ENCODE measurements at regions not wholly inside any gene's neighbourhood (a gene's known extent, or its start where the extent isn't known, plus 50 kb on each side); places are given as distances from the start of the nearest gene placed in this dataset.

- no peak for TF ChIP-seq POLR2A (IDR thresholded peaks at IDR 0.05; ENCODE audit: low read depth, low read length)
- no peak for TF ChIP-seq POLR2AphosphoS5 (IDR thresholded peaks at IDR 0.05; ENCODE audit: low read depth, low read length)
- TF ChIP-seq TAF1 (IDR thresholded peaks at IDR 0.05; ENCODE audit: low read depth, low read length): no peak
- no peak for TF ChIP-seq SPI1 (IDR thresholded peaks at IDR 0.05; ENCODE audit: low read depth, low read length)
- no peak for TF ChIP-seq POU2F2 (IDR thresholded peaks at IDR 0.05; ENCODE audit: low read depth, low read length)
- TF ChIP-seq PAX5 (IDR thresholded peaks at IDR 0.05; ENCODE audit: insufficient read depth, low read length, severe bottlenecking): no peak
Observed at GRCh38 chr3:22621205-22621809, 581.8 kb upstream of the UBE2E2 start.

Measured in GM12891 (cell line).